Stomach (tissue), 4 donors: ENCODE measurements at regions not wholly inside any gene's neighbourhood (a gene's known extent, or its start where the extent isn't known, plus 50 kb on each side); places are given as distances from the start of the nearest gene placed in this dataset.

ENCODE experiments used
- EP300 ChIP-seq: sonication (generic); formaldehyde crosslinking; IDR thresholded peaks from one replicate; pipeline ENCODE4 v1.6.1; 2017; ENCODE audit warnings: antibody characterized with exemption
- POLR2A ChIP-seq, 4 donors: fragments of 450-650 bp; IDR thresholded peaks; one replicate each; pipeline ENCODE4 v1.6.1; 2016; ENCODE audit warnings: antibody characterized with exemption in 4 of 4, control low read depth in 2 of 4, mild to moderate bottlenecking in 1 of 4, moderate library complexity in 1 of 4
- POLR2AphosphoS5 ChIP-seq, 3 donors: sonication (generic); formaldehyde crosslinking; IDR thresholded peaks; one replicate each; pipeline ENCODE4 v1.6.1; 2016; ENCODE audit warnings: antibody characterized with exemption in 3 of 3
- TF ChIP-seq, protein P1 (sequence below), 7 experiments: fragments of 450-650 bp in 4 of 7; fragments of 200-600 bp in 3 of 7; sonication (generic) in 3 of 7; IDR thresholded peaks; one replicate each; pipeline ENCODE4 v1.5.1; 2016 to 2019; ENCODE audit warnings: antibody characterized with exemption in 7 of 7, control low read depth in 2 of 7, mild to moderate bottlenecking in 1 of 7

DNA sequence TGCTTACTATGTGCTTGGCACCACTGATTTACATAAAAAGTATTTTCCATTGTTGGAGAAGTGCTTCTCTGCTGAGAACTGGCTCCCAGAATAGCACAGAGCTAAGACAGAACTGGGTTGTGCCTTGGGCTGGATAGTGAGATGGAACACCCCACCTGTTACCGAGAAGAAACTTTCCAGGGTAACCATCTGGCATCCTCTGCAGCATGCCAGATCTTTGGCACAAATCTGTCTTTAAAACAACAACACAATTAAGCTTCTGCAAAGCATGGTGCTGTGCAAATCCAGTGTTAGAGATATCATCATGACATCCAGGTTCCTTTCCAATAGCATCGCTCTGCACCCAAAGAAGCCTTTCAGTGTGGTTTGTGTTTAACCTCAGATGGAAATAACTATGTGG, 202.5 kb upstream of the RFC3 start:
- TF ChIP-seq, protein P1, sequence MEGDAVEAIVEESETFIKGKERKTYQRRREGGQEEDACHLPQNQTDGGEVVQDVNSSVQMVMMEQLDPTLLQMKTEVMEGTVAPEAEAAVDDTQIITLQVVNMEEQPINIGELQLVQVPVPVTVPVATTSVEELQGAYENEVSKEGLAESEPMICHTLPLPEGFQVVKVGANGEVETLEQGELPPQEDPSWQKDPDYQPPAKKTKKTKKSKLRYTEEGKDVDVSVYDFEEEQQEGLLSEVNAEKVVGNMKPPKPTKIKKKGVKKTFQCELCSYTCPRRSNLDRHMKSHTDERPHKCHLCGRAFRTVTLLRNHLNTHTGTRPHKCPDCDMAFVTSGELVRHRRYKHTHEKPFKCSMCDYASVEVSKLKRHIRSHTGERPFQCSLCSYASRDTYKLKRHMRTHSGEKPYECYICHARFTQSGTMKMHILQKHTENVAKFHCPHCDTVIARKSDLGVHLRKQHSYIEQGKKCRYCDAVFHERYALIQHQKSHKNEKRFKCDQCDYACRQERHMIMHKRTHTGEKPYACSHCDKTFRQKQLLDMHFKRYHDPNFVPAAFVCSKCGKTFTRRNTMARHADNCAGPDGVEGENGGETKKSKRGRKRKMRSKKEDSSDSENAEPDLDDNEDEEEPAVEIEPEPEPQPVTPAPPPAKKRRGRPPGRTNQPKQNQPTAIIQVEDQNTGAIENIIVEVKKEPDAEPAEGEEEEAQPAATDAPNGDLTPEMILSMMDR (IDR thresholded peaks at IDR 0.05), result no peak
- TF ChIP-seq POLR2AphosphoS5 (IDR thresholded peaks at IDR 0.05) (no peak), POLR2A (IDR thresholded peaks at IDR 0.05) (no peak), EP300 (no peak)
